IPS-18a (cell line): ENCODE measurements at regions not wholly inside any gene's neighbourhood (a gene's known extent, or its start where the extent isn't known, plus 50 kb on each side); places are given as distances from the start of the nearest gene placed in this dataset.

Source experiments
- H3K27ac ChIP-seq: one replicate; pipeline ENCODE4 v1.5.1; 2013; ENCODE audit warnings: low read length
- H3K27me3 ChIP-seq: one replicate; pipeline ENCODE4 v1.6.1; 2013; ENCODE audit warnings: mild to moderate bottlenecking, low read length; ENCODE audit not compliant: control insufficient read depth, insufficient read depth
- H3K36me3 ChIP-seq: one replicate; pipeline ENCODE4 v1.6.1; 2013; ENCODE audit warnings: low read depth, low read length; ENCODE audit not compliant: control insufficient read depth
- H3K4me1 ChIP-seq: one replicate; pipeline ENCODE4 v1.6.1; 2013; ENCODE audit warnings: low read depth, low read length; ENCODE audit not compliant: control insufficient read depth
- H3K4me3 ChIP-seq: one replicate; pipeline ENCODE4 v1.5.1; 2013; ENCODE audit warnings: low read length
- H3K9ac ChIP-seq: one replicate; pipeline ENCODE4 v1.6.1; 2013; ENCODE audit warnings: mild to moderate bottlenecking, low read length, moderate library complexity
- H3K9me3 ChIP-seq: one replicate; pipeline ENCODE4 v1.6.1; 2013; ENCODE audit warnings: low read depth, low read length; ENCODE audit not compliant: control insufficient read depth

DNA sequence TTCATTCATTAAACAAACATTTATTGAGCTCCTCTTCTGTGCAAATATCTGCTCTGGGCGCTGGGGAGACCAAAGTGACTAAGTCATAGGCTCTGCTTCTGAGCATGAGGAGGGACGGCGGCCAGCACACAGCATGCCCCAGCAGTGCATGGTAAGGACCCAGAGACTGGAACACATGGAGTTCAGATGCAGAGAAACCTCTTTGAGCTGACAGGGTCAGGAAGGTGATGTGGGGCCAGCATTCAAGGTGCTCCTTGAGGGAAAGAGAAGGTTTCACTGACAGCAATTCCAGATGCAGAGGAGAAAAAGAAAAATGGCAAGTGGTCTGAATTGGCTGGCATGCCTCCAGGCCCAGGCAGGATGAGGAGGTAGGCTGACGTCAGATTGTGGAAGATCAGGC lies 234.5 kb downstream of the UACA start:
- Histone ChIP-seq H3K36me3 (no peaks in the 10 kb centered on the region), H3K27ac (no peak overlapping the region), H3K4me3 (no peak overlapping the region), H3K9me3 (no peaks in the 10 kb centered on the region), H3K27me3 (no peaks in the 10 kb centered on the region), H3K4me1 (no peaks in the 10 kb centered on the region), H3K9ac (no peak overlapping the region)

DNA sequence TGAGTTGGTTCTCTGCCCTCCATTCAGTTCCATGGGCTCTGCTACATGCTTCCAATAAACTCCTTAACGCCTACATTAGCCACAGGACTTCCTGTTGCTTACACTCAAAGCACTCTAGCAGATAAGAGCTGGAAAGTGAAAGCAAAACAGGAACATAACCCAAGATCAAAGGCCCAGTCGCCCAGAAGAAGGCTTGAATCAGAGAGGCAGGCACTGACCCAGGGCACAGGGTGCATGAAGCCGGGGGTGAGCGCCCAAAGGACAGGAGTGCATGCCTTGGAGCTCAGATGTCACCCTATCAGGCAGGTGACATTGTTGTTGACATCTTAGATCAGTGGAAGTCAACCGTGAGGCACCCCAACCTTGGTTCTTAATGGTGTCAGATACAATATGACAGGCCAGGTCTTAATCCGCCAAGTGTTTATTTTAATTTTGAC lies 235.1 kb downstream of the UACA start:
- Histone ChIP-seq H3K27me3 (no peaks in the 10 kb centered on the region), H3K4me3 (no peak overlapping the region), H3K9ac (no peak overlapping the region), H3K27ac (no peak overlapping the region), H3K36me3 (no peaks in the 10 kb centered on the region), H3K9me3 (no peaks in the 10 kb centered on the region), H3K4me1 (no peaks in the 10 kb centered on the region)

DNA sequence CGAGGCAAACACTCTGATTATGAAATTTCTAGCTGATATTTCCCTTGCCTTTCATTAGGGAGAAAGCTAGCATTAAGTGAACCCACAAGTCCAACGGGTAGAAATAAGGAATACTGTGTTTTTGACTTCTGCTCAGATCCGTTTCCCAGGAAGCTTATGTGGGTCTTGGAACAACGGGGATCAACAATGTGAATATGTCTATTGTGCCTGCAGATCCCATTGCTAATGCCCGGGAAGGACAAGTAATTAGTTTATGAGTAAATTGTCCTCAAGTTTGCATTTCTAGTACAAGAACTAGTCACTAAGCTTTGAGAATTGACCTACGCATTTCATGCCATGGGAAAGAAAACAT lies 236.4 kb downstream of the UACA start:
- H3K27me3 ChIP-seq, result no peaks in the 10 kb centered on the region
- no peak overlapping the region for H3K27ac ChIP-seq
- H3K4me1 ChIP-seq, result no peaks in the 10 kb centered on the region
- no peaks in the 10 kb centered on the region for H3K9me3 ChIP-seq
- no peaks in the 10 kb centered on the region for H3K36me3 ChIP-seq
- no peak overlapping the region for H3K4me3 ChIP-seq
- H3K9ac ChIP-seq, result no peak overlapping the region

DNA sequence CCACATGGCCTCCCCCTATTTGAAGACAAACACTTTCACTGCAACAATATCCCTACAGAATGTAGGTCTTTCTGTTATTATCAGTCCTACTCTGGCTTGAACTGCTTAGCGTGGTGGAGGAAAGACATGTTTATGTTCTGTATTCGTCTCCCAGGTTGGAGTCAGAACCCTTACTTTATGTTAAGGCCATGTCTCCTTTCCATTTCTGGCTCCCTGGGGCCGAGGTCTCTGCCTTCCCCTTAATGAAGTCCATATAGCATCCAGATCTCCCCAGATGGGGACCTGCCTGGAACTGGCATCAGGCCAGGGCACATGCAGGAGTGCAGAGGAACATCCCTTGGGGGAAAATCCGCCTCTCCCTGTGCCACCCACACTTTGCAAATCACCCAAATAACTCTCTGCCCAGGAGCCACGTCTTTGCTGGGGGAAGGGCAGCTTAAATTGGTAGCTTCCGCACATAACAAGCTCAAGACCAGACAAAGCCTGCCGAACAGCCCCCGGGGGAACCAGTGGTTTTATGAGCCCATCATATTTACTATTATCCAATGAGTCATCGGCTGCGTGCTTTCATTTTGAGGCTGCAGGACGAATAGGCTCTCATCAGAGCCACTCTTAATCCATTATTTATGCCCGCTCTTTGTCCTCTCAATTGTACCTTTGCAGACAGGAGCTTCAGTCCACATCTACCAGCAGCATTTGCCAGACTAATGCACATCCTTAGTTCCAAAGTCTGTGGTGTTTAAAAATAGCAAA lies 237.0 kb downstream of the UACA start:
- no peak overlapping the region for H3K4me3 ChIP-seq
- H3K27me3 ChIP-seq, result no peaks in the 10 kb centered on the region

DNA sequence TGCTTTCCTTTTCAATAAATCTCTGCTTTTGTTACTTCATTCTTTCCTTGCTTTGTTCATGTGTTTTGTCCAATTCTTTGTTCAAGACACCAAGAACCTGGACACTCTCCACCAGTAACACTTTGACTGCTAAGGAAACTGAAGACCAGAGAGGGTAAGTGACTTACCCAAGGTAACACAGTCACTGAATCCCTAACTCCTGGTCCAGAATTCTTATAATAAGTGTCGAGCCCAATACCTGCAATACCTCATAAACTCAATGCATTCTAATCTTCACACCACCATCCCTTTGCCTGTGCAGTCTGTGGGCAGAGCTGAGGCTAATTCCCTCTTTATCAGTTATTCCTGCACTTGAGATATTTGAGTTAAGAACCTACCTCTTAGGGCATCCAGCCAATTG lies 237.8 kb downstream of the UACA start:
- Histone ChIP-seq H3K36me3 (no peaks in the 10 kb centered on the region), H3K27me3 (no peaks in the 10 kb centered on the region), H3K4me1 (no peaks in the 10 kb centered on the region), H3K4me3 (no peak overlapping the region), H3K9me3 (no peaks in the 10 kb centered on the region), H3K9ac (no peak overlapping the region), H3K27ac (no peak overlapping the region)

More for the DNA sequence above, 237.0 kb downstream of the UACA start:
- Histone ChIP-seq H3K9ac (no peak overlapping the region), H3K4me1 (no peaks in the 10 kb centered on the region), H3K27ac (no peak overlapping the region), H3K36me3 (no peaks in the 10 kb centered on the region), H3K9me3 (no peaks in the 10 kb centered on the region)

DNA sequence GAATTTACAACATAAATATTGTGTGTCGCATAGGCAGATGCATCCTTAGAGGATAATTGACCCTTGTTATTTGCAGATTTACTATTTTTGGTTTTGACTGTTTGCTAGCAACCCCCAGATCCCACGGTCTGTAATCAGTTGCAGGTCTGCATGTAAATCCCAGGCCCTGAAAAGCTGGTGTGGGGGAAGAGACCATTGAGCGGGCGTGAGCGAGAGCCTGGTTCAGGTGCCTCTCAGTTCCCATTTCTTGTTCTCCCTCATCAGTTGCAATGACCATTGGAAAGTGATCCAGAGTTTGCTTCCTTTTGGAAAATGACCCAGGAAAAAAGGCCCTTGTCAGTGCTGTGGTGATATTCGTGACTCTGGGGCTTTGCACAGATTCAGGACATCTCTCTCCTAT lies 238.9 kb downstream of the UACA start:
- no peaks in the 10 kb centered on the region for H3K36me3 ChIP-seq
- H3K4me1 ChIP-seq, result no peaks in the 10 kb centered on the region
- H3K27ac ChIP-seq, result no peak overlapping the region
- no peaks in the 10 kb centered on the region for H3K27me3 ChIP-seq
- no peaks in the 10 kb centered on the region for H3K9me3 ChIP-seq
- H3K9ac ChIP-seq, result no peak overlapping the region
- no peak overlapping the region for H3K4me3 ChIP-seq

DNA sequence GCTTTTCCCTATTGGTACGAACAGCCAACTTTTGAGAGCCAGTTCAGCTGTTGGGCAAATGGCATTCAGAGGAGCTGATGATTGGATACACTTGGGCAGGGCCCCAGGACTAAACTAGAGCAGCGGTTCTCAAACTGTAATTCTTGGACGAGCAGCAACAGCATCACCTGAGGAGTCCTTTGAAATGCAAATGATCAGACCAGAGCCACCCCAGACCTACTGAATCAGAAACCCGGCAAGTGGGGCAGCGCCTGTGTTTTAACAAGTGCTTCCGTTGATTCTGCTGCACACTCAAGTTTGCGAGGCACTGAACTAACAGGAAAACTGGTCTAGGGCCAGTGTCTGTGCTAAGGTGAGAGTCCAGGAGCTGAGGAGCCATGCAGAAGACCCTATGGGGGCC lies 239.7 kb downstream of the UACA start:
- H3K4me1 ChIP-seq, result no peaks in the 10 kb centered on the region
- H3K27me3 ChIP-seq, result no peaks in the 10 kb centered on the region
- H3K36me3 ChIP-seq, result no peaks in the 10 kb centered on the region
- H3K9me3 ChIP-seq, result no peaks in the 10 kb centered on the region
- H3K27ac ChIP-seq, result no peak overlapping the region
- no peak overlapping the region for H3K9ac ChIP-seq
- H3K4me3 ChIP-seq, result no peak overlapping the region

DNA sequence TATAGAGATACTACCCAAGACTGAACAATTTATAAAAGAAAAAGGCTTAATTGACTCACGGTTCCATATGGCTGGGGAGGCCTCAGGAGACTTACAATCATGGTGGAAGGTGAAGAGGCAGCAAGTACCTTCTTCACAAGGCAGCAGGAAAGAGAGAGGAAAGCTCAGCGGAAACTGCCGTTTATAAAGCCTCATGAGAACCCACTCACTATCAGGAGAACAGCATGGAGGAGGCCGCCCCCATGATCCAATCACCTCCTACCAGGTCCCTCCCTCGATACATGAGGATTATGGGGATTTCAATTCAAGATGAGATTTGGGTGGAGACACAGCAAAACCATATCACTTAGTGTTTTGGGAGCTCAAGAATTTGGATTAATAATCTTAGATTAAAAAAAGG lies 240.2 kb downstream of the UACA start:
- H3K27ac ChIP-seq, result no peak overlapping the region
- no peak overlapping the region for H3K4me3 ChIP-seq
- H3K4me1 ChIP-seq, result no peaks in the 10 kb centered on the region
- no peaks in the 10 kb centered on the region for H3K36me3 ChIP-seq
- H3K27me3 ChIP-seq, result no peaks in the 10 kb centered on the region
- no peak overlapping the region for H3K9ac ChIP-seq
- H3K9me3 ChIP-seq, result no peaks in the 10 kb centered on the region

DNA sequence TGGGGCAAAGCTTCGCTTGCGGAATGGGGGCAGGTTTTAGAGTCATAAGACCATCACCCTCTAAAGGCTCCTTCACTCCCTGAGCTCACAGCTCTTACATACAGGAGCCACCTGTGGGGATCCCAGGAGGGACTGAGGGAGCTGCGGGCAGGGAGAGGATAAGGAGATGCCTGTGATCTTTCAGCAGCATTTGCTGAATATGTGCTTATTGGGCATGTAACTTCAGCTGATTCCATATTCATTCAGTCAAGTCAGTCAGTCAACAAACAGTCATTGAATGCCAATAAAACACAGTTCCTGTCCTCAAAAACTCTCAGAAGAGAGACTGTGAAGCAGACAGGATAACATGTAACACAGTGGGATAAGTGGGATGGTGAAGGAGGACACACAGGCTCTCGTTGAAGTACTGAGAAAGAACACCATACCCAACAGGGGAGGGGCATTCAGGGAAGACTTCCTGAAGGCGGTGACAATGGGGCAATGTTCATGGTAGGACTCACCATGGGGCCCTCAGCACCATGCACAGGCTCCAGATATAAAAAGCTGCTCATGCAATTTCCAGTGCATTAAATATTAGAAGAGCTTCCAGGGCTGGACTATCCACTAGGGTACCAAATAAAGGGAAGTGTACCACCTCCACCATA lies 240.9 kb downstream of the UACA start:
- Histone ChIP-seq H3K4me1 (no peaks in the 10 kb centered on the region), H3K9me3 (no peaks in the 10 kb centered on the region), H3K27ac (no peak overlapping the region), H3K36me3 (no peaks in the 10 kb centered on the region), H3K27me3 (no peaks in the 10 kb centered on the region), H3K9ac (no peak overlapping the region), H3K4me3 (no peak overlapping the region)

DNA sequence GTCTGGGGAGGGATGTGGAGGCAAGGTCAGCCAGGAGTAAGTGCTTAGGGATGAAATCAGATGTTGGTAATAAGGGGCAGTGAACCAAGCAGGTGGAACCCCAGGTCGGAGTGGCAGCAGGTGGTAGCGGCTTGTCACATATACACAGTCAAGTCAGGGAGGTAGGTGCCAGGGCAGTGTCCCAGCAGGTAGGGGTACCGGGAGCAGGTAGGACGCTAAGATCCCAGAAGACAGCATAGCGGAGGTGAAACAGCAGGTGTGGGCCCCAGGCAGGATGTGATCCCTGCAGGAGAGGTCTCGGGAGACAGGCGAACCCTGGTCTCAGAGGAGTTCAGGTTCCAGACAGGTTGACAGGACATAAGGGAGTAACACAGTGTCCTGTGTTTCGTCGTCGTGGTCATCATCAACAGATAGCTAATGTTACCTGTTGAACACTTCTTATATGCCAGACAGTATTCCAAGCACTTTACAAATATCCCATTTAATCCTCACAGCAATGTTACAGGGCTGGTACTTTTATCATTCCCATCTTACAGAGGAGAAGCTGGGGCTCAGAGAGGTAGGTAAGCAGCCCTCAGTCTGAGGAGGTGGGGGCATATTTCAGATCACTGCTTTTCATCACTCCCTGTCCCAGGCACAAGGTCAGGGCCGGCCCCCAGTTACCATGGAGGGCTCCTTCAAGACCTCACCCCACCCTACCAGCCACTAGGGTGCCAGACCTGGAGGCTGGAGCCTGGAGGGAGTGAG lies 241.6 kb downstream of the UACA start:
- no peak overlapping the region for H3K4me3 ChIP-seq
- no peaks in the 10 kb centered on the region for H3K27me3 ChIP-seq
- no peaks in the 10 kb centered on the region for H3K36me3 ChIP-seq
- no peaks in the 10 kb centered on the region for H3K4me1 ChIP-seq
- no peaks in the 10 kb centered on the region for H3K9me3 ChIP-seq
- H3K27ac ChIP-seq, result no peak overlapping the region
- no peak overlapping the region for H3K9ac ChIP-seq

DNA sequence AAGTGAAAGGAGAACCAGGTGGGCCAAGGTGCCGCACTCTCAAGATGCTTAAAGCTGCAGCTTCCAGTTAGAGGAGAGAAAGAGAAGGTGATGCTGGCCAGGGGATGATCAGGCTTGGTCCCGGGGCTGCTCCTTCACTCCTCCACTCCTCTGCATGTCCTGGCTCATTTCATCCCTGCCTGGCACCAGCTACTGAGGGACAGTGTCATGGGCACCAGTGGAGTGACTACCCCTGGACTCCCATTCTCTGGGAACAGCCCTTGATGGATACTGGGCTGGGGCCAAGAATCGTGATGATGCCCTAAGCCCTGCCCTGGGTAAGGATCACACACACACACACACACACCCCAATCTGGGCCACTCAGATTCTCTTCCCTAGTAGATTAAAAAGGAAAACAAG lies 243.7 kb downstream of the UACA start:
- no peak overlapping the region for H3K4me3 ChIP-seq
- no peaks in the 10 kb centered on the region for H3K27me3 ChIP-seq
- no peak overlapping the region for H3K9ac ChIP-seq
- no peak overlapping the region for H3K27ac ChIP-seq
- no peaks in the 10 kb centered on the region for H3K4me1 ChIP-seq
- H3K36me3 ChIP-seq, result no peaks in the 10 kb centered on the region
- H3K9me3 ChIP-seq, result no peaks in the 10 kb centered on the region

DNA sequence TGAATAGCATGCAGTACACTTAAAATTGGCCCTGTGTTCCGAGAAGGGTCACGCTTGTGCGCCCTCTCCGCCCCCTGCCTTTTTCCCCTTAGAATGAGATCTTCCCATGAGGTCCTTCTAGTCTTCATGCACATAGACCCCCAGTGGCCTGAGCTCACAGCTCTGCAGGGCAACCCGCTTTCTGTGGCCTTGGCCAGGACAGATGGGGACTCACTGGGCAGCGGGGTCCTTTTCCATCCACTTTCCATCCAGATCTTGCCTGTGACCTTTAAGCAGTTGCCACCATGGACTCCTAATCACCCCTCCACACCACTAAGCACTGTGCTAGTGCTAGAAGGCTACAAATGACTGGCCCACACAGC lies 244.4 kb downstream of the UACA start:
- no peaks in the 10 kb centered on the region for H3K27me3 ChIP-seq
- H3K4me3 ChIP-seq, result no peak overlapping the region
- no peak overlapping the region for H3K27ac ChIP-seq
- no peaks in the 10 kb centered on the region for H3K4me1 ChIP-seq
- H3K9ac ChIP-seq, result no peak overlapping the region
- no peaks in the 10 kb centered on the region for H3K36me3 ChIP-seq
- no peaks in the 10 kb centered on the region for H3K9me3 ChIP-seq
